ENCODE measurements at regions not wholly inside any gene's neighbourhood (a gene's known extent, or its start where the extent isn't known, plus 50 kb on each side); places are given as distances from the start of the nearest gene placed in this dataset.
"Not testable (repeated sequence)": the region's sequence is repeated elsewhere in the genome, so short reads cannot be mapped to it uniquely, and the experiment has no call there.

DNA sequence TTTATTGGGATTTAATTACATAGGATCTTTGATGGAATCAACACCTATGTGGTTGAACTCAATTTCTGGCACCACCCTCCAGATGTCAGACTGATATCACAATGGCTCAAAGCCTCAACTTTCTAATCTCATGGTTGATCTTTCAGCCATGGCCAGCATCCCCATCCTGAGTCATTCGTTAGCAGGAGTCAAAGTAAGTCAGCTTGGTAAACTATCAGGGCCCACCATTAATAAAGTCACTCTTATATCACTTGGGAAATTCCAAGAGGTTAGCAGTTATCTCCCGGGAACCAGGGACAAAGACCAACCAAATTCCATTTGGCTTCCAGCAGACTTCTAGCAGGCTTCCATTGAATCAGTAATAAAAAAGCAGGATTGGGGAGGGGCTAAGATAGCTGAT lies 50.7 kb upstream of the TNFSF4 start:
- no peak for DNase-seq

DNA sequence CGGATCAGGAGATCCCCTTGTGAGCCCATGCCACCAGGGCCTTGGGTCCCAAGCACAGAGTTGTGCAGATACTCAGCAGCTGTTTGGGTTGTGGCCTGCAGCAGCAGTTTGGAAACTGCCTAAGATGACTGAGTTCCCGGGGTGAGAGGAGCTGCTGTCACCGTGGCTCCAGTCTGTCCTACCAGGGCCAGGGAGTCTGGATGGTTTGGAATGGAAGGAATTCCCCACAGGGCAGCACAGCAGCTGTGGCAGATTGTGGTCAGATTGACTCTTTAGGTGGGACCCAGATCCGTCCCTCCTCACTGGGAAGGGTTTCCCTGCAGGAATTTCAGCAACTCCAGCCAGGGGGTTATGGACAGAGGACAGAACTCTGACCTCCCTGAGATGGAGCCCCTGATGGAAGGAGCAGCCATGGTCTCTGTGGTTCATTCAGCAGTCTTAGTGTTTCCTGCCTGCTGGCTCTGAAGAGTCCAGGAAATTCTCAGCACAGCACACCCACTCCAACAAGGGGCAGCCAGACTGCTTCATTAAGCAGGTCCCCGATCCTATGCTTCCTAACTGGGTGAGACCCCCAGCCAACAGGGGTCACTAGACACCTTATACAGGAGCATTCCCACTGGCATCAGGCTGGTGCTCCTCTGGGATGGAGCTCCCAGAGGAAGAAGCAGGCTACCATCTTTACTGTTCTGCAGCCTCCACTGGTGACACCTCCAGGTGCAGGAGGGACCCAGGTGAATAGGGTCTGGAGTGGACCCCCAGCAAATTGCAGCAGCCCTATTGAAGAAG lies 51.5 kb upstream of the TNFSF4 start:
- DNase-seq = no peak

DNA sequence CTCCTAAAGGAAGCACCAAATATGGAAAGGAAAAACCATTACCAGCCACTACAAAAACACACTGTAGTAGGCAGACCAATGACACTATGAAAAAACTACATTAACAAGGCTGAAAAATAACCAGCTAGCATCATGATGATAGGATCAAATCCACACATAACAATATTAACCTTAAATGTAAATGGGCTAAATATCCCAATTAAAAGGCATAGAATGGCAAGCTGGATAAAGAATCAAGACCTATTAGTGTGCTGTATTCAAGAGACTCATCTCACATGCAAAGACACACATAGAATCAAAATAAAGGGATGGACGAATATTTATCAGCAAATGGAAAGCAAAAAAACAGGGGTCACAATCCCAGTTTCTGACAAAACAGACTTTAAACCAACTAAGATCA lies 53.2 kb upstream of the TNFSF4 start:
- DNase-seq = not testable (repeated sequence)

- DNase-seq = no peak
Observed at GRCh38 chr1:173266841-173267240, 59.7 kb upstream of the TNFSF4 start.

- no peak for DNase-seq
Observed at GRCh38 chr1:173267453-173267945, 60.4 kb upstream of the TNFSF4 start.

GRCh38 chr1:173268261-173268660 lies 61.1 kb upstream of the TNFSF4 start:
- DNase-seq = no peak

- no peak for DNase-seq
Observed at GRCh38 chr1:173268786-173269277, 61.7 kb upstream of the TNFSF4 start.

GRCh38 chr1:173269490-173270230 lies 62.5 kb upstream of the TNFSF4 start:
- DNase-seq = no peak

DNA sequence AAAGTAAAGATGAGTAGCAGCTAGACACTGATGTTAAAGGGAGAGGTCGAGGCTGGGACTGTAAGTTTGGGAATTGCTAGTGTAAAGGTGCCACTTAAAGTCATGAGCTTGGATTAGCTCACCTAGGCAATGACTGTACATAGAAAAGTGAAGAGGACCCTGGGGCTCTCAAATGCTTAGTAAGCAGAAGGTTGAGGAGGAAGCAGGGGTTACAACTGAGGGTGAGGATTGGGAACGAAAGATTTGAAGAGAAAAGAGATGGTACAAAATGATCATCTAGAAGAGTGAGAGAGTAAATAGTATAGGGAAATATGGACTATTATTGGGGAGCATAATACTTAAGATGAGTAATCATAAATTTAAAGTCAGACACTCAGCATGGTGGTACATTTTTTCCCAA lies 63.1 kb upstream of the TNFSF4 start:
- DNase-seq = no peak

DNA sequence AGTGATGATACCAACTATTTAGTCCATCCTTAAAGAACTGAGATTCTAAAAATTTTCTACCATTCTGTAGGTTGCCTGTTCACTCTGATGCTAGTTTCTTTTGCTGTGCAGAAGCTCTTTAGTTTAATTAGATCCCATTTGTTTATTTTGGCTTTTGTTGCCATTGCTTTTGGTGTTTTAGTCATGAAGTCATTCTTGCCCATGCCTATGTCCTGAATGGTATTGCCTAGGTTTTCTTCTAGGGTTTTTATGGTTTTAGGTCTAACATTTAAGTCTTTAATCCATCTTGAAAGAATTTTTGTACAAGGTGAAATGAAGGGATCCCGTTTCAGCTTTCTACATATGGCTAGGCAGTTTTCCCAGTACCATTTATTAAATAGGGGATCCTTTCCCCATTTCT lies 63.9 kb upstream of the TNFSF4 start:
- not testable (repeated sequence) for DNase-seq

GRCh38 chr1:173275496-173275895 lies 68.4 kb upstream of the TNFSF4 start:
- no peak for DNase-seq

- DNase-seq = no peak
Observed at GRCh38 chr1:173276922-173277800, 70.0 kb upstream of the TNFSF4 start.

DNA sequence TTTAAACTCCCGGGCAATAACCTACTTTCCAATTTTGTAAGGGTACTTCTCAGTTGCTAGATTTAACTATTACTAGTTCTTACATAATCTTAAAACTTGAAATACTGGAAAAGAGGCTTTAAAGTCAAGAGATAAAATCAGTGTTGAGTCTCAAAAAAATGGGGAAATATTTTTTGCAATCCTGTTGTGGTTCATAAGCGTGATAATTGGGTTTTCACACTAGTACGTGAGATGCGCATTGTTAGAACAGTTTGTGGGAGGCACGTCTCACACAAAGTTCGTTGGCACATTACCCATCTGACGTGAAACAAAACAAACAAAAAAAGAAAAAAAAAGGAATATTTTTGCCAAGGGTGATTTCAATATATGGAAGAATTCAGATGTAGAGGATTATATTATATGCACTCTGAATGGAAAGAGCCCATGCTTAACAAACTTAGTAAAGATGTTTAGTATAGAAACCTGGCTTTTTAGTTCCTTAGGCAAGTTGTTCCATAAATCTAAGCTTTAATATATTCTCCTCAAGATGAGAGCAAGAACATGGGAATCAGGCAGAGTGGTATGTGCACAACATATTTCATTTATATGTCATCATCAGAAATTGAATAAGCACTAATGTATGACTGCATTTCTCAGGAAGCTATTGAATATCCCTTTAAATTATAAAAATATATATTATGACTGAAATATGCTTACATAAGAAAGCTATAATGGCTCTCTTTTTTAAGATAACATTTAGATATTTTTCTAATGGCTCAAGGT lies 73.9 kb upstream of the TNFSF4 start:
- DNase-seq = no peak

GRCh38 chr1:173285048-173285447 lies 77.9 kb upstream of the TNFSF4 start:
- DNase-seq = no peak

- DNase-seq = no peak
Observed at GRCh38 chr1:173287785-173288184, 80.7 kb upstream of the TNFSF4 start.

DNA sequence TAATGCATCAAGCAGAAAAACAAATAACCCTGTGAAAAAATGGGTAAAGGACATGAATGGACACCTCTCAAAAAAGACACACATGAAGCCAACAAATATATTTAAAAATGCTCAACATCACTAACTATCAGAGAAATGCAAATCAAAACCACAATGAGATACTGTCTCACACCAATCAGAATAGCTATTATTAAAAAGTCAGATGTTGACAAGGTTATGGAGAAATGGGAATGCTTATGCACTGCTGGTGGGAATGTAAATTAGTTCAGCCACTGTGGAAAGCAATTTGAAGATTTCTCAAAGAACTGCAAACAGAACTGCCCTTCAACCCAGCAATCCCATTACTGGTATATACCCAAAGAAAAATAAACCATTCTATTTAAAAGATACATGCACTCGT lies 86.6 kb upstream of the TNFSF4 start:
- no peak for DNase-seq

DNA sequence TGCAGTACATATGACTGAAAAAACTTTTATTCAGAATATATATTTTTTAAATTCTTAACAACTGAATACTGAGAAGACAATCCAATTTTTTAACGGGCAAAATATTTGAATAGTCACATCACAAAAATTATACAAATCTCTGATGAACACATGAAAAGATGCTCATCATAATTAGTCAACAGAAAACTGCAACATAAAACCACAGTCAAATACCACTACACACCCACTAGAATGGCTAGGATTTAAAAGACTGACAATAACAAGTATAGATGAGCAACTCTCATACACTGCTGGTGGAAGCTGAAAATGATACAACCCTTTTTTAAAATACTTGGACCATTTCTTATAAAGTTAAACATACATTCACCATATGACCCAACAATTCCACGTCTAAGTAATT lies 87.7 kb upstream of the TNFSF4 start:
- no peak for DNase-seq

DNA sequence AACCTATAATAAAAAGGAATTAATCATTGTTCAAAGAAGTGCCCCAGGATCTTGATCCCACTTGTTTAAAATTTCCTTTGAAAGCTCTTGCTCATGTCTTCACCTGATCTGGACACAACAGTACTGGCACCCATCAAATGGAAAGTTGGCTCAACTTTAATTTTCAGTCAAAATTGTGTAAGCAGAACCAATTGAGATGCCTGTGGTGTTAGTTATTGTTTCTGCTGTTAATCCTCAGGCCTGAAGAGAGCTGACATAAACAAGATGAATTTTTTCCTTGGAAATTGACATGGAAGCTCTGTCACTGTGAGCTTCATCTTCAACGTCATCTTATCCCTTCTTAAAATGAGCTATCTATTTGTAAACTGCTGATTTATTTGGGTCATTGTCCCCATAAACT lies 88.3 kb upstream of the TNFSF4 start:
- no peak for DNase-seq

GRCh38 chr1:173295995-173296394 lies 88.9 kb upstream of the TNFSF4 start:
- DNase-seq = no peak

- no peak for DNase-seq
Observed at GRCh38 chr1:173297798-173298391, 90.8 kb upstream of the TNFSF4 start.

DNA sequence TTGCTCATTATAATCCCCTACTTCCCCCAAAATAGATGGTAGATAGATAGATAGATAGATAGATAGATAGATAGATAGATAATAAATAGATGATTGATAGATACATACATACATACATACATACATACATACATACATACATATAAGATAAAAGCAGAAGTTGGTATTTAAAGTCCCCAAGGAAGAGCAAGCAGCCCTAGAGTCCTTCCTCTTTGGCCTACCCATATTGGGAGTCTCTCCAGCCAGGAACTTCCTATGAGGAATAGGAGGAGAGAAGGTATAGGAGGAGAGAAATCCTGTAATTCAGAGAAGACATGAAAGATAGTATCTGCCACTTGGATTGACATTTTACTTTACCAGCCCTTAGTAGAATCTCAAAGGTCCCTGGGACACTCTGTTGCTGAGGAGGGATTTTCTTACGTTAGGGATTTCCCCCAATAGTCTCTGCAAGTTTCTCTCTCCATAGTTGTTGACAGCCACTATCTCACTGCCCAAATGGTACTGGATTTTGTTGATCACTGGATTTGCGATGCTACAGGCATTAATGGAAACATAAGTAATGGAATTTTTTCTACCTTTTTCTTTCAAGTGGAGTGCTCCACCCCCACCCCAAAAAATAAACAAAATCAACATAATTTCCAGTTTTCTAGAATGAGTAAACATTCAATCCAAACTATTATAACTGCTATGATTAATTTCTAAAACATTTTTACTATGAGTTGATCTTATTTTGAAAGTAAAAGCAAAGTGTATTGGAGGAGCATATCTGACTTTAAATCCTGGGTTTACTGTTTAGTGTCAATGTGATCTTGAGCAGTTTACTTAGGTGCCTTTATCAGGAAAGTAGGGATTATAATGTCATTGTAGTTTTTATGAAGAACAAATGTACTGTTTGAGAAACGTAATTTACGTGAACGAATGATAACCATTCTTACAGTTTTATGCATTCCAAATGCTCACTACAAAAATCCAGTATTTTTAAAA lies 93.2 kb upstream of the TNFSF4 start:
- DNase-seq = no peak
